ENCODE measurements at regions not wholly inside any gene's neighbourhood (a gene's known extent, or its start where the extent isn't known, plus 50 kb on each side); places are given as distances from the start of the nearest gene placed in this dataset.

- TF ChIP-seq, protein P1, sequence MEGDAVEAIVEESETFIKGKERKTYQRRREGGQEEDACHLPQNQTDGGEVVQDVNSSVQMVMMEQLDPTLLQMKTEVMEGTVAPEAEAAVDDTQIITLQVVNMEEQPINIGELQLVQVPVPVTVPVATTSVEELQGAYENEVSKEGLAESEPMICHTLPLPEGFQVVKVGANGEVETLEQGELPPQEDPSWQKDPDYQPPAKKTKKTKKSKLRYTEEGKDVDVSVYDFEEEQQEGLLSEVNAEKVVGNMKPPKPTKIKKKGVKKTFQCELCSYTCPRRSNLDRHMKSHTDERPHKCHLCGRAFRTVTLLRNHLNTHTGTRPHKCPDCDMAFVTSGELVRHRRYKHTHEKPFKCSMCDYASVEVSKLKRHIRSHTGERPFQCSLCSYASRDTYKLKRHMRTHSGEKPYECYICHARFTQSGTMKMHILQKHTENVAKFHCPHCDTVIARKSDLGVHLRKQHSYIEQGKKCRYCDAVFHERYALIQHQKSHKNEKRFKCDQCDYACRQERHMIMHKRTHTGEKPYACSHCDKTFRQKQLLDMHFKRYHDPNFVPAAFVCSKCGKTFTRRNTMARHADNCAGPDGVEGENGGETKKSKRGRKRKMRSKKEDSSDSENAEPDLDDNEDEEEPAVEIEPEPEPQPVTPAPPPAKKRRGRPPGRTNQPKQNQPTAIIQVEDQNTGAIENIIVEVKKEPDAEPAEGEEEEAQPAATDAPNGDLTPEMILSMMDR (conservative IDR thresholded peaks at IDR 0.05), result no peak
- no peak overlapping the region for H3K27ac ChIP-seq
Observed at GRCh38 chr5:96140496-96140895, 178.8 kb upstream of the ELL2 start.

DNA sequence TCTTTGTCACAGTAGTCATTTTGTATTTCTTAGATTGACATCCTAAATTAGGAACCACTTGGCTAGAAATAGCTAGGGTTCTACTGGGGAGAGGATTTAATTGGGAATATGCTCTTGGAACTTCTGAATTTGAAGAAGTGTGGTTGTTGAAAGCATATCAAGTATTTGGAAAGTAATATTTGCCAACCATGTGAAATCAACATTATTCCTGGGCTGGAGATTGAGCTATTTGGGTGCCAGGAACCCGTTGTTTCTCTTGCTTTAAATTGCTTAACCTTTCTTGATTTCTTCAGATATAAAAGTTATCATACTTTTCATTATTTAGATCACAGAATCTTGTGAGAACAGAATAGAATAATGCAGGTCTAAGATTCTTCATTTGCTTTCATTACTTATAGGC, 178.4 kb upstream of the ELL2 start:
- TF ChIP-seq, protein P1 (conservative IDR thresholded peaks at IDR 0.05), result no peak
- no peak overlapping the region for H3K27ac ChIP-seq

DNA sequence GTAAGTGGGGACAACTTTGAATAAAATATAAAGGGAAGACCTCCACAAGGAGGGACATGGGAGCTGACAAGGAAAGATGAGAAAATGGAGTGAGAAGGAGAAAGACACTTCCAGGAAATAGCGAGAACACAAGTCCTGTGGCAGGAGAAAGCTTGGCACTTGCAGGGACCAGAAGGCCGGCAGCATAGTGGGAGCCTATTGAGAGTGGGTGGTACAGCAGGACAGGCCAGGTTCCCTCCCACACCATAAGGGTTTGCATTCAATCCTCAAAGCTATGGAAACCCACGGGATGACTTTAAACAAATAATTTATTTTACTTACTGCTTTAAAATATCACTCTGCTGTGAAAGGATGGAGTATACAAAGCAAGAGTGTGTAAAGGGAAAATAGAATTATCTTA, 173.2 kb upstream of the ELL2 start:
- H3K27ac ChIP-seq, result no peak overlapping the region
- TF ChIP-seq, protein P1 (conservative IDR thresholded peaks at IDR 0.05), result no peak

GRCh38 chr5:96133341-96134079, 171.9 kb upstream of the ELL2 start:
- no peak overlapping the region for H3K27ac ChIP-seq
- TF ChIP-seq, protein P1 (conservative IDR thresholded peaks at IDR 0.05), result no peak

GRCh38 chr5:96129276-96129675, 167.6 kb upstream of the ELL2 start:
- no peak overlapping the region for H3K27ac ChIP-seq
- TF ChIP-seq, protein P1 (conservative IDR thresholded peaks at IDR 0.05), result no peak

DNA sequence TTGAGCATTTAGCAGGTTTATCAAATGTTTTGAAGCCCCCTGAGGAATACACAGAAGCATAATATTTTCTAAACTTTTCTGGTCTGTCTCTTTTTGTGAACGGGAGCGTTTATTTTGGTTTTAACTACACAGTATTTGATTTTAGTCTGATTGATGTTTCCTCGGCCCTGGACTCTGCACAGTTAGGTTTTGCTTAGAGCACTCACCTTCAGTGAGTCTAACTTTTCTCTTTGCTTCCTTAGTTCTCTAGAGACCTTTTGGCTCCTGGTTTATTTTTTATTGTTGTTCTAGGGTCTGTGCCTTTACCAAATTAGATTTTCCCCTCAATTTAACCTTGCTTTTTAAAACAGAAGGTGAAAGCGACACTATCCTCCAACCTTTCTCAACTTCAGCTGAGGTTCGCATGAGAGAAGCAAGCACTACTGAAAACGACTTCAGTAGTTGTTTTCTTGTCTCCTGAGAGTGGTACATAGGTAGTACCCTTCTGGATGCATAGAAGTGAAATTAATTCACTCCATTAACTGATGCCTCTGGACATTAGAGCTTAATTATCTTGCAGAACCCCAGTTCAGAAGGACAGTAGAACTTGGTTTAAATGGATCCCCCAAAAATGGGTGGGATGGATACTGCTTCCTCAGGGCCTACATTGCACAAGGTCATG, 166.7 kb upstream of the ELL2 start:
- TF ChIP-seq, protein P1 (conservative IDR thresholded peaks at IDR 0.05), result no peak
- no peak overlapping the region for H3K27ac ChIP-seq

DNA sequence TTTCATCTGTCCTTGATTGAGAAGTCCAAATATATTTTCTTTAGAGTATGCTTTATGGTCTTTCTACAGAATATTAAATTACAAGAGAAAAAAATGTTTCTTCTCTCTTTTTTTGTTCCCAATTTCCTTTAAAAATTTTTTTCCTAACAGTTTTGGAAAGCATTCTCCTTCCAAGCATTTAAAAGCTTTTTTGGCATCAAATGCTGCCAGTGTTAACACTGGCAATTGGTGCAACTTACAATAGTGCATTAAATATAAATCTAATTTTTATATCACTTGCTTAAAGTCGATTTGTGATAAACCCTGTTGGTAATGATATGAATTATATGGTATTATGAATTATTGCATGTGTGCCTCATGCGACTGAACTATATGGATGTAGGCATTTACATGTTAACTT, 165.9 kb upstream of the ELL2 start:
- TF ChIP-seq, protein P1 (conservative IDR thresholded peaks at IDR 0.05), result no peak
- no peak overlapping the region for H3K27ac ChIP-seq

Data from VCaP (cell line).